Lower leg skin (tissue), 3 donors: ENCODE measurements at regions not wholly inside any gene's neighbourhood (a gene's known extent, or its start where the extent isn't known, plus 50 kb on each side); places are given as distances from the start of the nearest gene placed in this dataset.

Source experiments
- POLR2A ChIP-seq, 2 donors: fragments of 450-650 bp; IDR thresholded peaks; one replicate each; pipeline ENCODE4 v1.6.1; 2016 to 2017; ENCODE audit warnings: antibody characterized with exemption in 2 of 2, mild to moderate bottlenecking in 1 of 2, moderate library complexity in 1 of 2
- TF ChIP-seq, protein P1 (sequence below), 3 donors: fragments of 450-650 bp; IDR thresholded peaks; one replicate each; pipeline ENCODE4 v1.5.1; 2016; ENCODE audit warnings: antibody characterized with exemption in 3 of 3, mild to moderate bottlenecking in 3 of 3, moderate library complexity in 2 of 3

GRCh38 chr14:106766145-106766544, 1239.8 kb downstream of the TMEM121 start:
- TF ChIP-seq, protein P1, sequence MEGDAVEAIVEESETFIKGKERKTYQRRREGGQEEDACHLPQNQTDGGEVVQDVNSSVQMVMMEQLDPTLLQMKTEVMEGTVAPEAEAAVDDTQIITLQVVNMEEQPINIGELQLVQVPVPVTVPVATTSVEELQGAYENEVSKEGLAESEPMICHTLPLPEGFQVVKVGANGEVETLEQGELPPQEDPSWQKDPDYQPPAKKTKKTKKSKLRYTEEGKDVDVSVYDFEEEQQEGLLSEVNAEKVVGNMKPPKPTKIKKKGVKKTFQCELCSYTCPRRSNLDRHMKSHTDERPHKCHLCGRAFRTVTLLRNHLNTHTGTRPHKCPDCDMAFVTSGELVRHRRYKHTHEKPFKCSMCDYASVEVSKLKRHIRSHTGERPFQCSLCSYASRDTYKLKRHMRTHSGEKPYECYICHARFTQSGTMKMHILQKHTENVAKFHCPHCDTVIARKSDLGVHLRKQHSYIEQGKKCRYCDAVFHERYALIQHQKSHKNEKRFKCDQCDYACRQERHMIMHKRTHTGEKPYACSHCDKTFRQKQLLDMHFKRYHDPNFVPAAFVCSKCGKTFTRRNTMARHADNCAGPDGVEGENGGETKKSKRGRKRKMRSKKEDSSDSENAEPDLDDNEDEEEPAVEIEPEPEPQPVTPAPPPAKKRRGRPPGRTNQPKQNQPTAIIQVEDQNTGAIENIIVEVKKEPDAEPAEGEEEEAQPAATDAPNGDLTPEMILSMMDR (IDR thresholded peaks at IDR 0.05) = no peak
- TF ChIP-seq POLR2A (IDR thresholded peaks at IDR 0.05) = no peak
